Trophoblast cell (in vitro differentiated cells and primary cell): ENCODE measurements at regions not wholly inside any gene's neighbourhood (a gene's known extent, or its start where the extent isn't known, plus 50 kb on each side); places are given as distances from the start of the nearest gene placed in this dataset.

Experiments used
- DNase-seq, 2 donors: peaks; one replicate each; pipeline ENCODE4 v3.0.0-alpha.2; 2016
- H2AFZ ChIP-seq: 2 replicates; pipeline ENCODE4 v1.6.1; 2013; ENCODE audit warnings: low read length, moderate library complexity, mild to moderate bottlenecking; ENCODE audit not compliant: insufficient read depth, poor library complexity
- H2AK5ac ChIP-seq: 2 replicates; pipeline ENCODE4 v1.6.1; 2013; ENCODE audit warnings: mild to moderate bottlenecking, low read length
- H2BK120ac ChIP-seq: 2 replicates; pipeline ENCODE4 v1.6.1; 2013; ENCODE audit warnings: low read length, mild to moderate bottlenecking, moderate library complexity; ENCODE audit not compliant: insufficient read depth, poor library complexity
- H2BK12ac ChIP-seq: 2 replicates; pipeline ENCODE4 v1.6.1; 2013; ENCODE audit warnings: mild to moderate bottlenecking, low read length, moderate library complexity
- H2BK5ac ChIP-seq: 2 replicates; pipeline ENCODE4 v1.6.1; 2013; ENCODE audit warnings: low read length, low read depth, moderate library complexity, mild to moderate bottlenecking; ENCODE audit not compliant: poor library complexity
- H3K14ac ChIP-seq: 2 replicates; pipeline ENCODE4 v1.6.1; 2013; ENCODE audit warnings: mild to moderate bottlenecking, low read length
- H3K18ac ChIP-seq: 2 replicates; pipeline ENCODE4 v1.6.1; 2013; ENCODE audit warnings: mild to moderate bottlenecking, low read length
- H3K23ac ChIP-seq: 2 replicates; pipeline ENCODE4 v1.6.1; 2013; ENCODE audit warnings: low read length
- H3K27ac ChIP-seq: 2 replicates; pipeline ENCODE4 v1.5.1; 2013; ENCODE audit warnings: low read depth, mild to moderate bottlenecking, inconsistent platforms, low read length, moderate library complexity
- H3K27me3 ChIP-seq: 2 replicates; pipeline ENCODE4 v1.6.1; 2013; ENCODE audit warnings: inconsistent platforms, mild to moderate bottlenecking, low read length, moderate library complexity; ENCODE audit not compliant: insufficient read depth
- H3K36me3 ChIP-seq, 2 experiments: 1 replicate in 1 of 2; 2 replicates in 1 of 2; pipeline ENCODE4 v1.6.1; 2013; ENCODE audit warnings: low read length in 2 of 2, mild to moderate bottlenecking in 2 of 2, moderate library complexity in 1 of 2; ENCODE audit not compliant: insufficient read depth in 2 of 2, control insufficient read depth in 1 of 2
- H3K4ac ChIP-seq: 2 replicates; pipeline ENCODE4 v1.6.1; 2013; ENCODE audit warnings: low read depth, mild to moderate bottlenecking, low read length, moderate library complexity
- H3K4me1 ChIP-seq, 2 experiments: 1 replicate in 1 of 2; 2 replicates in 1 of 2; pipeline ENCODE4 v1.6.1; 2013; ENCODE audit warnings: low read length in 2 of 2, mild to moderate bottlenecking in 2 of 2, moderate library complexity in 1 of 2; ENCODE audit not compliant: insufficient read depth in 2 of 2, control insufficient read depth in 1 of 2
- H3K4me2 ChIP-seq: 2 replicates; pipeline ENCODE4 v1.6.1; 2013; ENCODE audit warnings: inconsistent platforms, mild to moderate bottlenecking, low read length, moderate library complexity
- H3K4me3 ChIP-seq: 2 replicates; pipeline ENCODE4 v1.5.1; 2013; ENCODE audit warnings: mild to moderate bottlenecking, low read depth, low read length, inconsistent platforms
- H3K79me1 ChIP-seq: one replicate; pipeline ENCODE4 v1.6.1; 2013; ENCODE audit warnings: low read length
- H3K79me2 ChIP-seq: 2 replicates; pipeline ENCODE4 v1.6.1; 2013; ENCODE audit warnings: low read length, mild to moderate bottlenecking; ENCODE audit not compliant: control insufficient read depth, insufficient read depth, poor library complexity
- H3K9ac ChIP-seq: 2 replicates; pipeline ENCODE4 v1.6.1; 2013; ENCODE audit warnings: mild to moderate bottlenecking, low read length
- H3K9me3 ChIP-seq: 2 replicates; pipeline ENCODE4 v1.6.1; 2013; ENCODE audit warnings: low read depth, mild to moderate bottlenecking, control low read depth, inconsistent platforms, low read length; ENCODE audit not compliant: insufficient read depth
- H4K12ac ChIP-seq: 2 replicates; pipeline ENCODE4 v1.6.1; 2013; ENCODE audit warnings: low read depth, mild to moderate bottlenecking, low read length, moderate library complexity
- H4K8ac ChIP-seq: 2 replicates; pipeline ENCODE4 v1.6.1; 2013; ENCODE audit warnings: low read depth, mild to moderate bottlenecking, low read length, moderate library complexity
- H4K91ac ChIP-seq: one replicate; pipeline ENCODE4 v1.6.1; 2013; ENCODE audit warnings: low read depth, mild to moderate bottlenecking, low read length, moderate library complexity
- WGBS: extraction: QIAGEN DNeasy Blood & Tissue Kit; methylation state at CpG from one replicate; pipeline ENCODE4 v1.1.7; 2013; ENCODE audit warnings: missing lambda C conversion rate; ENCODE audit not compliant: insufficient read length, insufficient coverage; ENCODE audit errors: extremely low coverage; 5-methylcytosine and 5-hydroxymethylcytosine counted together

- Histone ChIP-seq H3K9me3 (no peaks in the 10 kb centered on the region), H4K12ac (no peak overlapping the region), H3K4me3 (no peak overlapping the region), H2AFZ (no peak overlapping the region), H3K9ac (no peak overlapping the region), H3K27me3 (no peaks in the 10 kb centered on the region), H2BK12ac (no peak overlapping the region), H2AK5ac (no peak overlapping the region), H3K4me1 (no peaks in the 10 kb centered on the region), H4K91ac (no peak overlapping the region), H3K18ac (no peak overlapping the region), H2BK120ac (no peak overlapping the region), H3K23ac (no peak overlapping the region), H3K79me1 (no peaks in the 10 kb centered on the region), H4K8ac (no peak overlapping the region), H2BK5ac (no peak overlapping the region), H3K14ac (no peak overlapping the region), H3K4ac (no peak overlapping the region), H3K4me2 (no peak overlapping the region), H3K79me2 (no peaks in the 10 kb centered on the region), H3K36me3 (no peaks in the 10 kb centered on the region), H3K27ac (no peak overlapping the region)
- DNase-seq: peak in 1 of 2 donors; percentile 68
- WGBS: no CpG with 5 or more reads among the region's 1 CpG
These were observed 442.6 kb downstream of the CMPK2 start for GRCh38 chr2:6423157-6423556.

GRCh38 chr2:6423944-6424343 is 441.8 kb downstream of the CMPK2 start:
- DNase-seq: no peak
- Histone ChIP-seq H3K4me1 (no peaks in the 10 kb centered on the region), H3K14ac (no peak overlapping the region), H4K91ac (no peak overlapping the region), H4K12ac (no peak overlapping the region), H3K36me3 (no peaks in the 10 kb centered on the region), H3K9ac (no peak overlapping the region), H3K9me3 (no peaks in the 10 kb centered on the region), H2BK120ac (no peak overlapping the region), H3K4ac (no peak overlapping the region), H3K27ac (no peak overlapping the region), H4K8ac (no peak overlapping the region), H3K18ac (no peak overlapping the region), H2AFZ (no peak overlapping the region), H3K27me3 (no peaks in the 10 kb centered on the region), H2AK5ac (no peak overlapping the region), H2BK5ac (no peak overlapping the region), H2BK12ac (no peak overlapping the region), H3K79me1 (no peaks in the 10 kb centered on the region), H3K4me2 (no peak overlapping the region), H3K79me2 (no peaks in the 10 kb centered on the region), H3K4me3 (no peak overlapping the region), H3K23ac (no peak overlapping the region)
- no CpG with 5 or more reads among the region's 6 CpGs for WGBS

- Histone ChIP-seq H3K27me3 (no peaks in the 10 kb centered on the region), H3K4ac (no peak overlapping the region), H3K9me3 (no peaks in the 10 kb centered on the region), H3K79me2 (no peaks in the 10 kb centered on the region), H2AK5ac (no peak overlapping the region), H3K36me3 (no peaks in the 10 kb centered on the region), H3K18ac (no peak overlapping the region), H3K9ac (no peak overlapping the region), H3K4me1 (no peaks in the 10 kb centered on the region), H2AFZ (no peak overlapping the region), H3K4me2 (no peak overlapping the region), H3K27ac (no peak overlapping the region), H4K8ac (no peak overlapping the region), H3K14ac (no peak overlapping the region), H3K4me3 (no peak overlapping the region), H2BK5ac (no peak overlapping the region), H2BK120ac (no peak overlapping the region), H2BK12ac (no peak overlapping the region), H3K79me1 (no peaks in the 10 kb centered on the region), H4K12ac (no peak overlapping the region), H3K23ac (no peak overlapping the region), H4K91ac (no peak overlapping the region)
- DNase-seq: no peak
- no CpG with 5 or more reads among the region's 3 CpGs for WGBS
These were observed 440.7 kb downstream of the CMPK2 start for GRCh38 chr2:6425032-6425431.

- no peaks in the 10 kb centered on the region for H3K79me1 ChIP-seq
- H3K4me2 ChIP-seq: no peak overlapping the region
- H4K91ac ChIP-seq: no peak overlapping the region
- no peak overlapping the region for H3K4ac ChIP-seq
- no peak overlapping the region for H2BK120ac ChIP-seq
- WGBS: no CpG with 5 or more reads among the region's 19 CpGs
- no peak overlapping the region for H2BK5ac ChIP-seq
- no peaks in the 10 kb centered on the region for H3K27me3 ChIP-seq
- H4K12ac ChIP-seq: no peak overlapping the region
- DNase-seq: no peak
- H3K14ac ChIP-seq: no peak overlapping the region
- no peak overlapping the region for H2AK5ac ChIP-seq
- no peak overlapping the region for H3K9ac ChIP-seq
- no peak overlapping the region for H3K23ac ChIP-seq
- H3K4me3 ChIP-seq: no peak overlapping the region
- no peaks in the 10 kb centered on the region for H3K9me3 ChIP-seq
- no peaks in the 10 kb centered on the region for H3K79me2 ChIP-seq
- H3K36me3 ChIP-seq: no peaks in the 10 kb centered on the region
- H3K18ac ChIP-seq: no peak overlapping the region
- no peaks in the 10 kb centered on the region for H3K4me1 ChIP-seq
- H2AFZ ChIP-seq: no peak overlapping the region
- H2BK12ac ChIP-seq: no peak overlapping the region
- no peak overlapping the region for H4K8ac ChIP-seq
- no peak overlapping the region for H3K27ac ChIP-seq
These were observed 436.3 kb downstream of the CMPK2 start for GRCh38 chr2:6429210-6429986.
